H9 (cell line): ENCODE measurements at regions not wholly inside any gene's neighbourhood (a gene's known extent, or its start where the extent isn't known, plus 50 kb on each side); places are given as distances from the start of the nearest gene placed in this dataset.
A peak's percentile ranks its signal among the peaks of the same experiment; 100 is the strongest.

Experiments
- DNase-seq: peaks from one replicate; pipeline ENCODE4 v3.0.0-alpha.2; 2017
- H2AFZ ChIP-seq: one replicate; pipeline ENCODE4 v1.6.1; 2013; ENCODE audit warnings: mild to moderate bottlenecking, low read length, control low read depth, moderate library complexity
- H2AK5ac ChIP-seq: 2 replicates; pipeline ENCODE4 v1.6.1; 2013; ENCODE audit warnings: low read length, control low read depth, mixed read lengths; ENCODE audit not compliant: insufficient read length
- H2BK120ac ChIP-seq: one replicate; pipeline ENCODE4 v1.6.1; 2013; ENCODE audit warnings: low read depth, mild to moderate bottlenecking, low read length, control low read depth, inconsistent platforms; ENCODE audit not compliant: poor library complexity, severe bottlenecking
- H2BK12ac ChIP-seq: 2 replicates; pipeline ENCODE4 v1.6.1; 2013; ENCODE audit warnings: low read length, control low read depth, mixed read lengths, low read depth; ENCODE audit not compliant: insufficient read length
- H2BK15ac ChIP-seq: 2 replicates; pipeline ENCODE4 v1.6.1; 2013; ENCODE audit warnings: low read depth, low read length, control low read depth
- H2BK20ac ChIP-seq: one replicate; pipeline ENCODE4 v1.6.1; 2013; ENCODE audit warnings: low read depth, mild to moderate bottlenecking, low read length, control low read depth, inconsistent platforms; ENCODE audit not compliant: poor library complexity, severe bottlenecking
- H2BK5ac ChIP-seq: 2 replicates; pipeline ENCODE4 v1.6.1; 2013; ENCODE audit warnings: low read length, control low read depth, mixed read lengths; ENCODE audit not compliant: insufficient read length
- H3K14ac ChIP-seq: 2 replicates; pipeline ENCODE4 v1.6.1; 2013; ENCODE audit warnings: low read length, control low read depth; ENCODE audit not compliant: insufficient read depth
- H3K18ac ChIP-seq: 2 replicates; pipeline ENCODE4 v1.6.1; 2013; ENCODE audit warnings: low read depth, mild to moderate bottlenecking, mixed read lengths, low read length, control low read depth; ENCODE audit not compliant: insufficient read length
- H3K23ac ChIP-seq: 2 replicates; pipeline ENCODE4 v1.6.1; 2013; ENCODE audit warnings: low read length, control low read depth, mixed read lengths, low read depth; ENCODE audit not compliant: insufficient read length
- H3K23me2 ChIP-seq: 2 replicates; pipeline ENCODE4 v1.6.1; 2013; ENCODE audit warnings: low read depth, mild to moderate bottlenecking, mixed read lengths, low read length, control low read depth; ENCODE audit not compliant: insufficient read length, poor library complexity, severe bottlenecking
- H3K27ac ChIP-seq: 2 replicates; pipeline ENCODE4 v1.5.1; 2013; ENCODE audit warnings: low read length, control low read depth, mixed read lengths, low read depth; ENCODE audit not compliant: insufficient read length
- H3K27me3 ChIP-seq: 2 replicates; pipeline ENCODE4 v1.6.1; 2013; ENCODE audit warnings: low read length, control low read depth, inconsistent platforms; ENCODE audit not compliant: insufficient read depth
- H3K4ac ChIP-seq: 2 replicates; pipeline ENCODE4 v1.6.1; 2013; ENCODE audit warnings: low read depth, mild to moderate bottlenecking, control low read depth, inconsistent platforms, low read length, moderate library complexity
- H3K4me1 ChIP-seq: 2 replicates; pipeline ENCODE4 v1.6.1; 2013; ENCODE audit warnings: low read length, control low read depth, inconsistent platforms; ENCODE audit not compliant: insufficient read depth
- H3K4me2 ChIP-seq: 2 replicates; pipeline ENCODE4 v1.6.1; 2013; ENCODE audit warnings: low read length, control low read depth, mixed read lengths; ENCODE audit not compliant: insufficient read length, insufficient read depth
- H3K56ac ChIP-seq: 2 replicates; pipeline ENCODE4 v1.6.1; 2013; ENCODE audit warnings: low read depth, mild to moderate bottlenecking, mixed read lengths, low read length, control low read depth; ENCODE audit not compliant: insufficient read length
- H3K79me1 ChIP-seq: 2 replicates; pipeline ENCODE4 v1.6.1; 2013; ENCODE audit warnings: low read depth, mild to moderate bottlenecking, moderate library complexity, low read length, control low read depth, inconsistent platforms; ENCODE audit not compliant: insufficient read depth, poor library complexity, severe bottlenecking
- H3K79me2 ChIP-seq: 2 replicates; pipeline ENCODE4 v1.6.1; 2013; ENCODE audit warnings: low read length, control low read depth, inconsistent platforms; ENCODE audit not compliant: insufficient read depth
- H3K9ac ChIP-seq: 2 replicates; pipeline ENCODE4 v1.6.1; 2013; ENCODE audit warnings: low read length, control low read depth, mixed read lengths; ENCODE audit not compliant: insufficient read length; ENCODE audit errors: extremely low read depth
- H3K9me3 ChIP-seq: one replicate; pipeline ENCODE4 v1.6.1; 2013; ENCODE audit warnings: low read depth, low read length, inconsistent platforms; ENCODE audit not compliant: control insufficient read depth
- H3T11ph ChIP-seq: one replicate; pipeline ENCODE4 v1.6.1; 2013; ENCODE audit warnings: mild to moderate bottlenecking, low read length, control low read depth, inconsistent platforms
- H4K20me1 ChIP-seq: one replicate; pipeline ENCODE4 v1.6.1; 2013; ENCODE audit not compliant: control insufficient read depth, insufficient read length, insufficient read depth
- H4K5ac ChIP-seq: 2 replicates; pipeline ENCODE4 v1.6.1; 2013; ENCODE audit warnings: low read depth, mild to moderate bottlenecking, mixed read lengths, low read length, control low read depth; ENCODE audit not compliant: insufficient read length
- H4K8ac ChIP-seq: replicated peaks from 2 replicates; pipeline ENCODE4 v1.6.1; 2013; ENCODE audit warnings: low read length, control low read depth, mixed read lengths, low read depth; ENCODE audit not compliant: insufficient read length
- H4K91ac ChIP-seq: 2 replicates; pipeline ENCODE4 v1.6.1; 2013; ENCODE audit warnings: low read depth, mild to moderate bottlenecking, moderate library complexity, mixed read lengths, low read length, control low read depth; ENCODE audit not compliant: insufficient read length
- H3K27ac Mint-ChIP-seq, 3 experiments: 2 replicates in 2 of 3; 3 replicates in 1 of 3; pipeline ENCODE4 v1.8.0; 2020 to 2021; ENCODE audit warnings: mixed read lengths in 3 of 3, mild to moderate bottlenecking in 1 of 3, moderate library complexity in 1 of 3
- H3K27me3 Mint-ChIP-seq: 2 replicates; pipeline ENCODE4 v1.8.0; 2021; ENCODE audit warnings: low read depth, mild to moderate bottlenecking, moderate library complexity, mixed read lengths
- H3K36me3 Mint-ChIP-seq, 3 experiments: 2 replicates in 2 of 3; 3 replicates in 1 of 3; pipeline ENCODE4 v1.8.0; 2020 to 2021; ENCODE audit warnings: low read depth in 3 of 3, mixed read lengths in 3 of 3; ENCODE audit not compliant: insufficient read depth in 1 of 3
- H3K4me1 Mint-ChIP-seq, 2 experiments: 2 replicates each; pipeline ENCODE4 v1.8.0; 2020; ENCODE audit warnings: mixed read lengths in 2 of 2
- H3K4me3 Mint-ChIP-seq, 2 experiments: 2 replicates in 1 of 2; 3 replicates in 1 of 2; pipeline ENCODE4 v1.8.0; 2020 to 2021; ENCODE audit warnings: mild to moderate bottlenecking in 2 of 2, mixed read lengths in 2 of 2, moderate library complexity in 1 of 2
- H3K9me3 Mint-ChIP-seq, 2 experiments: 2 replicates in 1 of 2; 3 replicates in 1 of 2; pipeline ENCODE4 v1.8.0; 2020; ENCODE audit warnings: mild to moderate bottlenecking in 2 of 2, mixed read lengths in 2 of 2, moderate library complexity in 1 of 2
- CTCF ChIP-seq: fragments of 200-600 bp; sonication (generic); conservative IDR thresholded peaks from 3 replicates; pipeline ENCODE4 v1.8.0; 2021; ENCODE audit warnings: antibody characterized with exemption, mild to moderate bottlenecking
- WGBS: extraction: QIAGEN DNeasy Blood & Tissue Kit; methylation state at CpG from one replicate; pipeline ENCODE4 v1.1.7; 2013; ENCODE audit warnings: missing lambda C conversion rate, low lambda C conversion rate, mixed read lengths; ENCODE audit not compliant: insufficient read length; ENCODE audit errors: extremely low coverage; 5-methylcytosine and 5-hydroxymethylcytosine counted together

- Histone ChIP-seq H4K8ac (no peak overlapping the region), H3K4me2 (no peak overlapping the region), H4K20me1 (no peaks in the 10 kb centered on the region), H4K91ac (no peak overlapping the region), H3K27ac (no peak overlapping the region), H3K27me3 (no peaks in the 10 kb centered on the region), H3K23ac (no peak overlapping the region), H3K79me1 (no peaks in the 10 kb centered on the region), H3K18ac (no peak overlapping the region), H4K5ac (no peak overlapping the region), H3K4ac (no peak overlapping the region), H2AFZ (no peak overlapping the region), H2BK120ac (no peak overlapping the region), H2AK5ac (no peak overlapping the region), H3K23me2 (no peaks in the 10 kb centered on the region), H3K4me1 (0 out of 2 replicates have a peak, but pooled peaks cover 3% of the 10 kb centered on the region), H3K14ac (no peak overlapping the region), H2BK20ac (no peak overlapping the region), H3K9ac (no peak overlapping the region), H2BK15ac (no peak overlapping the region), H3K9me3 (no peaks in the 10 kb centered on the region), H2BK12ac (no peak overlapping the region), H2BK5ac (no peak overlapping the region), H3K79me2 (no peaks in the 10 kb centered on the region), H3K56ac (no peak overlapping the region), H3T11ph (no peak overlapping the region)
- H3K27ac Mint-ChIP-seq: 0 out of 7 replicates have a peak overlapping the region, but pooled peaks of 1 of the 3 experiments have one; percentile 46
- H3K4me3 Mint-ChIP-seq: no peak overlapping the region
- no CpG with 5 or more reads among the region's 10 CpGs for WGBS
- no peak for DNase-seq
- peaks cover 0 to 5% (median 0%) of the 10 kb centered on the region in 3 experiments; a peak in 2 of 7 replicates for H3K36me3 Mint-ChIP-seq
- no peaks in the 10 kb centered on the region for H3K27me3 Mint-ChIP-seq
- no peaks in the 10 kb centered on the region; a peak in 1 of 5 replicates for H3K9me3 Mint-ChIP-seq
- no peak for TF ChIP-seq CTCF
- peaks cover 6 to 7% of the 10 kb centered on the region in 2 experiments; a peak in 3 of 4 replicates for H3K4me1 Mint-ChIP-seq
These were observed 166.2 kb upstream of the ROBO2 start for GRCh38 chr3:76873532-76874242.
